ENCODE measurements at regions not wholly inside any gene's neighbourhood (a gene's known extent, or its start where the extent isn't known, plus 50 kb on each side); places are given as distances from the start of the nearest gene placed in this dataset.

DNA sequence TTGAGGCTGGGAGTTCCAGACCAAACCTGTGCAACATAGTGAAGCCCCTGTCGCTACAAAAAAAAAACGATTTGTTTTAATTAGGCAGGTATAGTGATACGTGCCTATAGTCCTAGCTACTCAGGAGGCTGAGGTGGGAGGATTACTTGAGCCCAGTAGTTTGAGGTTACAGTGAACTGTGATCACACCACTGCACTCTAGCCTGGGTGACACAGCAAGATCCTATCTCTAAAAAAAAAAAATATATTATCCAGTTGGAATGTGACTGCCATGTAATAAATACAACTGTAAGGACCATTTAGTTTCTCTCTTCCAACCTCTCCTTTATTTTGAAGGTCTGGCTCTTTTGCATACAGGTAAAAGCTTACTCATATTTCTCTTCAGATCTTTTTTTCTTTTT is 571.5 kb downstream of the UTRN start:
- TF ChIP-seq KDM5A (IDR thresholded peaks at IDR 0.05; ENCODE audit: low read length) (no peak), CREB1 (IDR thresholded peaks at IDR 0.05) (no peak), EP300 (IDR thresholded peaks at IDR 0.05; ENCODE audit: borderline replicate concordance in 1 of 2, low read depth in 2 of 2, low read length in 2 of 2) (no peak), CHD2 (IDR thresholded peaks at IDR 0.05; ENCODE audit: low read length) (no peak), MAFK (IDR thresholded peaks at IDR 0.05; ENCODE audit: low read depth, low read length) (no peak), BACH1 (IDR thresholded peaks at IDR 0.05; ENCODE audit: low read length) (no peak), EZH2 (IDR thresholded peaks at IDR 0.05; ENCODE audit: low read depth, low read length, severe bottlenecking) (no peak)
- TF ChIP-seq, protein P1, sequence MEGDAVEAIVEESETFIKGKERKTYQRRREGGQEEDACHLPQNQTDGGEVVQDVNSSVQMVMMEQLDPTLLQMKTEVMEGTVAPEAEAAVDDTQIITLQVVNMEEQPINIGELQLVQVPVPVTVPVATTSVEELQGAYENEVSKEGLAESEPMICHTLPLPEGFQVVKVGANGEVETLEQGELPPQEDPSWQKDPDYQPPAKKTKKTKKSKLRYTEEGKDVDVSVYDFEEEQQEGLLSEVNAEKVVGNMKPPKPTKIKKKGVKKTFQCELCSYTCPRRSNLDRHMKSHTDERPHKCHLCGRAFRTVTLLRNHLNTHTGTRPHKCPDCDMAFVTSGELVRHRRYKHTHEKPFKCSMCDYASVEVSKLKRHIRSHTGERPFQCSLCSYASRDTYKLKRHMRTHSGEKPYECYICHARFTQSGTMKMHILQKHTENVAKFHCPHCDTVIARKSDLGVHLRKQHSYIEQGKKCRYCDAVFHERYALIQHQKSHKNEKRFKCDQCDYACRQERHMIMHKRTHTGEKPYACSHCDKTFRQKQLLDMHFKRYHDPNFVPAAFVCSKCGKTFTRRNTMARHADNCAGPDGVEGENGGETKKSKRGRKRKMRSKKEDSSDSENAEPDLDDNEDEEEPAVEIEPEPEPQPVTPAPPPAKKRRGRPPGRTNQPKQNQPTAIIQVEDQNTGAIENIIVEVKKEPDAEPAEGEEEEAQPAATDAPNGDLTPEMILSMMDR (IDR thresholded peaks at IDR 0.05; ENCODE audit: control extremely low read depth in 1 of 3, insufficient read depth in 1 of 3, low read depth in 1 of 3, low read length in 3 of 3) = no peak
- TF ChIP-seq, protein P2, sequence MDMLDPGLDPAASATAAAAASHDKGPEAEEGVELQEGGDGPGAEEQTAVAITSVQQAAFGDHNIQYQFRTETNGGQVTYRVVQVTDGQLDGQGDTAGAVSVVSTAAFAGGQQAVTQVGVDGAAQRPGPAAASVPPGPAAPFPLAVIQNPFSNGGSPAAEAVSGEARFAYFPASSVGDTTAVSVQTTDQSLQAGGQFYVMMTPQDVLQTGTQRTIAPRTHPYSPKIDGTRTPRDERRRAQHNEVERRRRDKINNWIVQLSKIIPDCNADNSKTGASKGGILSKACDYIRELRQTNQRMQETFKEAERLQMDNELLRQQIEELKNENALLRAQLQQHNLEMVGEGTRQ (IDR thresholded peaks at IDR 0.05; ENCODE audit: low read length) = no peak

Measured in H1 (cell line).